Ascending aorta (tissue), 2 donors: ENCODE measurements at regions not wholly inside any gene's neighbourhood (a gene's known extent, or its start where the extent isn't known, plus 50 kb on each side); places are given as distances from the start of the nearest gene placed in this dataset.

Source experiments
- DNase-seq, 2 donors: peaks; one replicate each; pipeline ENCODE4 v3.0.0-alpha.2; 2019; ENCODE audit warnings: low spot score in 2 of 2
- H3K27ac ChIP-seq, 2 donors: fragments of 200-600 bp; sonication (generic); one replicate each; pipeline ENCODE4 v1.5.1; 2016 to 2017; ENCODE audit warnings: mild to moderate bottlenecking in 1 of 2
- H3K27me3 ChIP-seq: fragments of 200-600 bp; sonication (generic); one replicate; pipeline ENCODE4 v1.5.1; 2017
- H3K36me3 ChIP-seq, 2 donors: fragments of 200-600 bp; sonication (generic); one replicate each; pipeline ENCODE4 v1.5.1; 2016
- H3K4me1 ChIP-seq, 2 donors: fragments of 200-600 bp; sonication (generic); one replicate each; pipeline ENCODE4 v1.5.1; 2016 to 2017; ENCODE audit warnings: mild to moderate bottlenecking in 1 of 2
- H3K4me3 ChIP-seq, 2 donors: fragments of 200-600 bp; sonication (generic); one replicate each; pipeline ENCODE4 v1.5.1; 2016 to 2017; ENCODE audit warnings: mild to moderate bottlenecking in 1 of 2
- H3K9me3 ChIP-seq, 2 donors: fragments of 200-600 bp; sonication (generic); one replicate each; pipeline ENCODE4 v1.5.1; 2016
- intact Hi-C: fragments of 100-400 bp; cut with DNase I; formaldehyde crosslinking; loops from one replicate; pipeline ENCODE4 v1.15.1; 2023
- TF ChIP-seq, protein P1 (sequence below), 3 experiments: fragments of 200-600 bp in 2 of 3; fragments of 450-650 bp in 1 of 3; sonication (generic) in 2 of 3; IDR thresholded peaks; one replicate each; pipeline ENCODE4 v1.5.1; 2016 to 2019; ENCODE audit warnings: antibody characterized with exemption in 3 of 3, mild to moderate bottlenecking in 1 of 3, moderate library complexity in 1 of 3

DNA sequence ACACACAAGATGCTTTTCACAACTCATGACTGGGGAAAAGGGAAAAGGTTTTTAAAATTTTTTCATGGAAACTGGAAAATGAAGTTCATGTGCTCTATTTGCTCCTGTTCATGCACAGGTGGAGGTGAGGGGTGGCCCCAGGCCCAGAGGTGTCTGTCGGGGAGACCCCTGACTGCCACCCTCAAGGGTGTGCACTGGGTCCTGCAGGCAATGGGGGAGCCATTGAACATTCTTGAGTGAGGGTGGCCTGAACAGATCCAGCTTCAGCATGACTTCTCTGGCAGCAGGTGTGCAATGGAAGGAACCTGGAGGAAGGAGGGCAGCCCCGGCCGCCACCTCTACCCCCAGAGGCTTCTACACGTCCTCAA is 145.3 kb upstream of the IQSEC1 start:
- Histone ChIP-seq H3K4me1 (no peaks in the 10 kb centered on the region), H3K27me3 (no peaks in the 10 kb centered on the region), H3K4me3 (no peak overlapping the region), H3K9me3 (no peaks in the 10 kb centered on the region), H3K36me3 (no peaks in the 10 kb centered on the region), H3K27ac (no peak overlapping the region)
- no peak for DNase-seq
- TF ChIP-seq, protein P1, sequence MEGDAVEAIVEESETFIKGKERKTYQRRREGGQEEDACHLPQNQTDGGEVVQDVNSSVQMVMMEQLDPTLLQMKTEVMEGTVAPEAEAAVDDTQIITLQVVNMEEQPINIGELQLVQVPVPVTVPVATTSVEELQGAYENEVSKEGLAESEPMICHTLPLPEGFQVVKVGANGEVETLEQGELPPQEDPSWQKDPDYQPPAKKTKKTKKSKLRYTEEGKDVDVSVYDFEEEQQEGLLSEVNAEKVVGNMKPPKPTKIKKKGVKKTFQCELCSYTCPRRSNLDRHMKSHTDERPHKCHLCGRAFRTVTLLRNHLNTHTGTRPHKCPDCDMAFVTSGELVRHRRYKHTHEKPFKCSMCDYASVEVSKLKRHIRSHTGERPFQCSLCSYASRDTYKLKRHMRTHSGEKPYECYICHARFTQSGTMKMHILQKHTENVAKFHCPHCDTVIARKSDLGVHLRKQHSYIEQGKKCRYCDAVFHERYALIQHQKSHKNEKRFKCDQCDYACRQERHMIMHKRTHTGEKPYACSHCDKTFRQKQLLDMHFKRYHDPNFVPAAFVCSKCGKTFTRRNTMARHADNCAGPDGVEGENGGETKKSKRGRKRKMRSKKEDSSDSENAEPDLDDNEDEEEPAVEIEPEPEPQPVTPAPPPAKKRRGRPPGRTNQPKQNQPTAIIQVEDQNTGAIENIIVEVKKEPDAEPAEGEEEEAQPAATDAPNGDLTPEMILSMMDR (IDR thresholded peaks at IDR 0.05), result no peak
- intact Hi-C loops, result loop anchor here (10.0 kb wide), 1 partner anchor 106 kb away; no protein-coding TSS in a partner anchor

DNA sequence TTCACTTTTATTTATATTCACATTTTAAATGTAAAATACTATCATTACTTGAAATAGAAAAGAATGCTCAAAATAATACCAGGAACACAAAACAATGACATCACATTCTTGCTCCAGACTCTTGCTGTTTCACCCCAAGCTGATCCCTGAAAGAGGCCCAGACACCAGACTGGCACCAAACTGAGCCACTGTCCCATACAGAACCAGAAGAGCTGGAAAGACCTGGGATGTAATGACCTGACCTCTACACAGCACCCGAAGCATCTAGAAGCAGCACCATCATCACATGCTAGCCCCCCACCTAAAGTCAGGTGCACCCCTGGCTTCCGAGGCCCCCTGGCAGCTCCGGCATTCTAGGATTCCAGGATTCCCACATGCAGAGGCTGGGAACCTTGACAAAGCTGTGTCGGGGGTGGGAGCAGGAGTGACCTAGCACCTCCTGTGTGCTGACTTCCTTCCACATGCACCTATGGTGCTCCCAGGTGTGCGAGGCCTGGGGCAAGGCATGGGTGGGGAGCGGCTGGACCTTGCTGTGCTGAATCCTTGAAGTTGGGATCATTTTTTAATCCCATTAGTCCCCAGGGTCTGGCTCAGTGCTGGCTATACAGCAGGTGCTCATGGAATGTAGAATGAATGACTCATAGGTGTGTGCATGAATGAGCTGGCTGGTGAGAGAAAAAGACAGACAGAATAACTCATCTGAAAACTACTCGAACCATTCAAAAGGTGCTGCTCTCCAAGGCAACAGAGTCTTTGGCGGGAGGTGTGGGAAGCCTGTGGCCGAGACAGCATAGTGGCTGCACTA is 144.7 kb upstream of the IQSEC1 start:
- H3K9me3 ChIP-seq, result no peaks in the 10 kb centered on the region

DNA sequence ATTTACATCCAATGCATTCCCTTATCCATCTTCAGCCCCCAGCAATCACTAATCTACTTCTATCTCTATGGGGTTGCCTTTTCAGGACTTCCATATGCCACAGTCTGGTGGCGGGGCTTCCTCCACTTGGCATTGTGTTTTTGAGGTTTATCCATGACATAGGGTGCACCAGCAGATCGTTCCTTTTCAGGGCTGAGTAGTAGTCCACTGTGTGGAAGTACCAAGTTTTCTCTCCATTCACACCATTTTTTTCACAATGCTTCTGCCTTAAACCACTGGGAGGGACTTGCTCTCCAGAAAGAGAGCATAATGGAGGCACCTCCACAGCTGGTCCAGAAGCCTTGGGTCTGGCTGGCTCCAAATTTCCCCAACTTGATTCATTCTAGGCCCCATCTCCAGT is 144.0 kb upstream of the IQSEC1 start:
- H3K27me3 ChIP-seq, result no peaks in the 10 kb centered on the region
- no peaks in the 10 kb centered on the region for H3K4me1 ChIP-seq
- H3K9me3 ChIP-seq, result no peaks in the 10 kb centered on the region
- TF ChIP-seq, protein P1 (IDR thresholded peaks at IDR 0.05), result no peak
- no peaks in the 10 kb centered on the region for H3K36me3 ChIP-seq
- no peak for DNase-seq
- intact Hi-C loops, result loop anchor here (10.0 kb wide), 1 partner anchor 108 kb away; no protein-coding TSS in a partner anchor
- H3K4me3 ChIP-seq, result no peak overlapping the region
- no peak overlapping the region for H3K27ac ChIP-seq

More for the DNA sequence above, 144.7 kb upstream of the IQSEC1 start:
- Histone ChIP-seq H3K4me1 (no peaks in the 10 kb centered on the region), H3K36me3 (no peaks in the 10 kb centered on the region), H3K4me3 (no peak overlapping the region), H3K27ac (no peak overlapping the region), H3K27me3 (no peaks in the 10 kb centered on the region)
- intact Hi-C loops, result loop anchor here (10.0 kb wide), 1 partner anchor 107 kb away; no protein-coding TSS in a partner anchor
- TF ChIP-seq, protein P1 (IDR thresholded peaks at IDR 0.05), result no peak
- DNase-seq, result no peak

DNA sequence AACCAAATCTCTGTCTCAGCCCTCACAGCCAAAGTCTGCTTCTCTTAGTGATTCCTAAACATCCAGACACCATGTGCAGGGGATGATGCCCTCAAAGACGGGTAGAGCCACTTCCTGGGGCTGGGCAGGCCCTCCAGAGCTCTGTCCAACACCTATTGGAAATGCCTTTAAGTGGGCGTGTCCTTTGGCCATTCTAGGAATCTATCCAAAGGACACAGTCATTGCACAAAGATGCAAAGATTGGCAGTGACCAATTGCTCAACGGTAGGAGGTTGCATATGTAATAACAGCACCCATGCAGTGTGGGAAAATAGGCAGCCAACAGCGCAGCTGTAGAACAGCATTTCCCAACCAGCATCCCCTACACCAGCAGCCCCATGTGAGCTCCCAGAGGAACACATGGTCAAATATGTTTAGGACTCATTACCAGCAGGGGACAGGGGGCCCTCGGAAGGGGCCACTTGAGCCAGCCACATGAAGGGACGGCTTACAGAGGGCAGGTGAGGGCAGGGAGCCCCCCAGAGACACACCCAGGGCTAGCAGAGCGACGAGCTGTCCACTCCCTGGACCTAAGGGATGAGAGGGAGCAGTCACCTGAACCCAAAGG is 142.8 kb upstream of the IQSEC1 start:
- no peaks in the 10 kb centered on the region for H3K9me3 ChIP-seq
- no peaks in the 10 kb centered on the region for H3K27me3 ChIP-seq
- no peak for DNase-seq
- H3K4me3 ChIP-seq, result no peak overlapping the region
- H3K4me1 ChIP-seq, result no peaks in the 10 kb centered on the region
- TF ChIP-seq, protein P1 (IDR thresholded peaks at IDR 0.05), result no peak
- intact Hi-C loops, result loop anchor here (10.0 kb wide), 1 partner anchor 109 kb away; no protein-coding TSS in a partner anchor
- H3K27ac ChIP-seq, result no peak overlapping the region
- no peaks in the 10 kb centered on the region for H3K36me3 ChIP-seq

DNA sequence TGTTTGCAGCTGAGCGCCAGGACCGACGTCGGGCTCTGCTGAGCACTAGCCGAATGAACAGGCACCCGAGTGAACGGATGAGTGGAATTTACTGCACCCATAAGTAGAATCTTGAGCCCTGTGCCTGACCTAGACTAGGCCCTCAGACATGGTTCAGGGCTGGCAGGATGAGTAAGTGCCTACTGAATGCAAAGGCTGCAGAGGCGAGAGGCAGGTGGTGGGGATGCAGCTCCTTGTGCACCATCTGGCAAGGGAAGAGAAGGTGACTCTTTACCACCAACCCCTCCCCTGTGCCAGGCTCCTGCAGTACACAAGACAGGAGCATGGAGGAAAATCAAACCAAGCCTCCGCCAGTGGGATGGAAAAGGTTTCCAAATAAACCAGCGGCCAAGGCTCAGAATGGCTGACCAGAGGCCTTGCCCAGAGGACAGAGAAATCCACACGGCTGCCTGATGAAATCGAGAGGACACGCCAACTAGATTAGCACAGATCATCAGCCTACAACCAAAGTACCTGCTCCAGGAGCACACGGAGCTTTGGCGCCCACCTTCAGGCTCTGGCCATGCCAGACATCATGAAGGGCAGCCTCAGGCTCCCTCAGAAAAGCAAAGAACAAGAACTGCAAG is 141.7 kb upstream of the IQSEC1 start:
- no peaks in the 10 kb centered on the region for H3K4me1 ChIP-seq
- no peak overlapping the region for H3K27ac ChIP-seq
- no peaks in the 10 kb centered on the region for H3K9me3 ChIP-seq
- no peak for DNase-seq
- no peaks in the 10 kb centered on the region for H3K36me3 ChIP-seq
- no peaks in the 10 kb centered on the region for H3K27me3 ChIP-seq
- TF ChIP-seq, protein P1 (IDR thresholded peaks at IDR 0.05), result no peak
- no peak overlapping the region for H3K4me3 ChIP-seq
- intact Hi-C loops, result loop anchor here (10.0 kb wide), 1 partner anchor 110 kb away; no protein-coding TSS in a partner anchor
